ENCODE measurements at regions not wholly inside any gene's neighbourhood (a gene's known extent, or its start where the extent isn't known, plus 50 kb on each side); places are given as distances from the start of the nearest gene placed in this dataset.

DNA sequence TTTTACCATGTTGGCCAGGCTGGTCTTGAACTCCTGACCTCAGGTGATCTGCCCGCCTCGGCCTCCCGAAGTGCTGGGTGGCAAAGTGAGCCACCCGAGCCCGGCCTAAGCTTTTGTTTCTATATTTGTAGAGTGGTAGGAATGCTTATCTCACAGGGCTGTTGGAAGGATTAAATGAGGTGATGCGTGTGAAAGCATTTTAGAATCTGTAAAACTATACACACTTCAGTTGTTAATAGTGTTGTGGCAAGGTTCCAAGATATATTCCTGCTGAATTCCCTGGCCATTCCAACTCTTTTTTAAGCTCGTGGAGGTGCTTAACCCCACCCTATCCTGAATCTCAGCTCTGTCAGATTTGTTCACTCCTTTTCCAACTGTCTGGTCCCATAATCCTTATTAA lies 89.9 kb upstream of the AKIRIN2 start:
- Histone ChIP-seq H3K27me3 (no peaks in the 10 kb centered on the region), H3K36me3 (no peaks in the 10 kb centered on the region), H3K4me3 (no peak overlapping the region), H3K27ac (no peak overlapping the region), H3K9me3 (no peaks in the 10 kb centered on the region), H3K4me1 (peaks cover 12% of the 10 kb centered on the region)
- no peak for DNase-seq (ENCODE audit: extremely low spot score in 2 of 2)
- intact Hi-C loops (cut with DNase I): no loop called here
- TF ChIP-seq POLR2AphosphoS5 (IDR thresholded peaks at IDR 0.05; ENCODE audit: insufficient read depth in 1 of 2, low read depth in 1 of 2): no peak
- TF ChIP-seq, protein P1, sequence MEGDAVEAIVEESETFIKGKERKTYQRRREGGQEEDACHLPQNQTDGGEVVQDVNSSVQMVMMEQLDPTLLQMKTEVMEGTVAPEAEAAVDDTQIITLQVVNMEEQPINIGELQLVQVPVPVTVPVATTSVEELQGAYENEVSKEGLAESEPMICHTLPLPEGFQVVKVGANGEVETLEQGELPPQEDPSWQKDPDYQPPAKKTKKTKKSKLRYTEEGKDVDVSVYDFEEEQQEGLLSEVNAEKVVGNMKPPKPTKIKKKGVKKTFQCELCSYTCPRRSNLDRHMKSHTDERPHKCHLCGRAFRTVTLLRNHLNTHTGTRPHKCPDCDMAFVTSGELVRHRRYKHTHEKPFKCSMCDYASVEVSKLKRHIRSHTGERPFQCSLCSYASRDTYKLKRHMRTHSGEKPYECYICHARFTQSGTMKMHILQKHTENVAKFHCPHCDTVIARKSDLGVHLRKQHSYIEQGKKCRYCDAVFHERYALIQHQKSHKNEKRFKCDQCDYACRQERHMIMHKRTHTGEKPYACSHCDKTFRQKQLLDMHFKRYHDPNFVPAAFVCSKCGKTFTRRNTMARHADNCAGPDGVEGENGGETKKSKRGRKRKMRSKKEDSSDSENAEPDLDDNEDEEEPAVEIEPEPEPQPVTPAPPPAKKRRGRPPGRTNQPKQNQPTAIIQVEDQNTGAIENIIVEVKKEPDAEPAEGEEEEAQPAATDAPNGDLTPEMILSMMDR (IDR thresholded peaks at IDR 0.05): no peak
- no peak for TF ChIP-seq POLR2A (IDR thresholded peaks at IDR 0.05)

DNA sequence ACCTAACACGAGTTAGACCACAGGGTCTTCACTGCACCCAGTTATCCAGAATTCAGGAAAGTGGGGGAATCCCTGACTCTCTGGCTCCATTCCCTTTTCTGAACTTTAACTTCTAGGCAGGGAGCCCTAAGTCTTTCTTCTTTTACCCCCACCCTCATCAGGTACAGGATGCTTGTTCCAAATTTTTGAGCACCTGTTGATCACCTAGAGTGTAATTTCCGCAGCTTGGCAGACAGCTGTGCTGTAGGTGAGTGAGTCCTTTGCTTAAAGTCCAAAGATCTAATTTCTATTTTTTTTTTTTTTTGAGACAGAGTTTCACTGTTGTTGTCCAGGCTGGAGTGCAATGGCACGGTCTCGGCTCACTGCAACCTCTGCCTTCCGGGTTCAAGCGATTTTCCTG lies 89.5 kb upstream of the AKIRIN2 start:
- Histone ChIP-seq H3K4me1 (peaks cover 12% of the 10 kb centered on the region), H3K9me3 (no peaks in the 10 kb centered on the region), H3K27me3 (no peaks in the 10 kb centered on the region), H3K36me3 (no peaks in the 10 kb centered on the region), H3K27ac (no peak overlapping the region), H3K4me3 (no peak overlapping the region)
- TF ChIP-seq POLR2A (IDR thresholded peaks at IDR 0.05): no peak
- TF ChIP-seq, protein P1 (IDR thresholded peaks at IDR 0.05): no peak
- no peak for TF ChIP-seq POLR2AphosphoS5 (IDR thresholded peaks at IDR 0.05; ENCODE audit: insufficient read depth in 1 of 2, low read depth in 1 of 2)
- intact Hi-C loops (cut with DNase I): no loop called here
- DNase-seq (ENCODE audit: extremely low spot score in 2 of 2): no peak

DNA sequence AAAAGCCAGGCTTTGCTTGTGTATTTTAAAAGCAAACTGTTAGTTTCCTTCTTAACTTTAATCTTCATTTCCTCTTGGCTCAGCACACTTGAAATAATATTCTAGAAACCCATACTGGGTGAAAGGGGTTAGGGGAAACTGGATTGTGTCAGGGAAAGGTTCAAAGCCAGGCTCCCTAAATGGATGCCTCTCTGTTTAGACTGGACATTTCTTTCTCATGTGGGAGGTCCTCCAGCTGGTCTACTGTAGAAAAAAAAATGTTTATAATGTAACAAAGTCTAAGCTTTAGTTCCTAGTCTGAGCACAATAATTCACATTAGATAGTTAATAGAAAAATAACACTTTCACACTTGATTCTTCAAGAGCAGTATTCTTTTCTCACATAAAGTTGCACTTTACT lies 89.0 kb upstream of the AKIRIN2 start:
- Histone ChIP-seq H3K4me3 (no peak overlapping the region), H3K27me3 (no peaks in the 10 kb centered on the region), H3K4me1 (peaks cover 12% of the 10 kb centered on the region), H3K9me3 (no peaks in the 10 kb centered on the region), H3K36me3 (no peaks in the 10 kb centered on the region), H3K27ac (no peak overlapping the region)
- TF ChIP-seq, protein P1 (IDR thresholded peaks at IDR 0.05): no peak
- TF ChIP-seq POLR2A (IDR thresholded peaks at IDR 0.05) (no peak), POLR2AphosphoS5 (IDR thresholded peaks at IDR 0.05; ENCODE audit: insufficient read depth in 1 of 2, low read depth in 1 of 2) (no peak)
- DNase-seq (ENCODE audit: extremely low spot score in 2 of 2): no peak
- intact Hi-C loops (cut with DNase I): no loop called here

DNA sequence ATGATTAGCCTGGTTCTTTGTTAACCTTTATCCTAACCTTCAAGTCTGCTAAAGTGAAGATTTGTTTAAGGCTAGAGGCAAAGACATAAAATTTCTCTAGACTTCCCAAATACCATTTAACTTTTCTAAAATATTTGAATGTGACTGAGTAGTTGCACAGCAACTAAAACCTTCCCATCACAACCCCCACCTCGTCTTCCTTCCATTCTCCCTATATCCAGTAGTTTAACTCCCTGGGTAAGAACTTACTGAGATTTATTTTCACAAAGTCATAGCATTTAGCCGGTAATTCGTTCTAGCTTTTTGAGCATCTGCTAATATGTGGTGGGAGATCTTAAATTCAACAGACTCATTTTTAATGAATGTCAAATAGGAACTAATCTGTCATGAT lies 87.9 kb upstream of the AKIRIN2 start:
- Histone ChIP-seq H3K27me3 (no peaks in the 10 kb centered on the region), H3K36me3 (no peaks in the 10 kb centered on the region), H3K4me1 (peaks cover 12% of the 10 kb centered on the region), H3K4me3 (no peak overlapping the region), H3K27ac (no peak overlapping the region), H3K9me3 (no peaks in the 10 kb centered on the region)
- TF ChIP-seq POLR2AphosphoS5 (IDR thresholded peaks at IDR 0.05; ENCODE audit: insufficient read depth in 1 of 2, low read depth in 1 of 2) (no peak), POLR2A (IDR thresholded peaks at IDR 0.05) (no peak)
- TF ChIP-seq, protein P1 (IDR thresholded peaks at IDR 0.05): no peak
- intact Hi-C loops (cut with DNase I): no loop called here
- no peak for DNase-seq (ENCODE audit: extremely low spot score in 2 of 2)

DNA sequence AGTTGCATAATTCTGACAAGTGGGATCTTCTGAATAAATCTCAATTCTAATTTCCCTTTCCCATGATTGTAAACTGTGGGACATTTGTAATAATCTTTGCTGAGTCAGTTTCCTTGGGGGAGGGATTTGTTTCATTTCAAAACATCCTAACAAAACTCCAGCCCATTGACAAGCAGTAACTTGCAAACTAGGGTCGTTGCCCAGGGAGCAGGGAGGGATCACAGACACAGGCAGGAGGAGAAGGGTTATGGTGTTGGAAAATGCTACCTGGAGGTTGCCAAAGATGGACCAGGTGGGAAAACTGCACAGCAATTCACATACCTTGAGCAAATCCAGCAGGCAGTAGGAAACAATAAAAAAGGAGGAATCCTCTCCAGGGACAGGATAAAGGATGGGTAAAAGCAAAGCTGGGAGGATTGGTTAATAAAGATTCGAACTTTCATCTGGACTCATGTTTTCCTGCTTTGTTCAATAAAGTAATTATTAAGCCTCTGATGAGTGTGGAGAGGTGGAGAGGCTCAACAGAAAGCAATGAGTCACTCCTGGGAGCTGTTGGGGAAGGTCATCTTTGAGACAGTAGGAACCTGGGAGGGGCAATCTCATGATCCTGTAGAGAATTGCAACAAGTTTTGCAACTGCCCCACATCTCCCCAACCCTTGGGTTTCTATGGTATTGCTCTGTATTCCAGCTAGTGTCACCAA lies 87.3 kb upstream of the AKIRIN2 start:
- Histone ChIP-seq H3K36me3 (no peaks in the 10 kb centered on the region), H3K27me3 (no peaks in the 10 kb centered on the region), H3K4me1 (peaks cover 12% of the 10 kb centered on the region), H3K9me3 (no peaks in the 10 kb centered on the region), H3K4me3 (no peak overlapping the region), H3K27ac (no peak overlapping the region)
- TF ChIP-seq, protein P1 (IDR thresholded peaks at IDR 0.05): no peak
- no peak for TF ChIP-seq POLR2AphosphoS5 (IDR thresholded peaks at IDR 0.05; ENCODE audit: insufficient read depth in 1 of 2, low read depth in 1 of 2)
- intact Hi-C loops (cut with DNase I): no loop called here
- DNase-seq (ENCODE audit: extremely low spot score in 2 of 2): no peak
